H1 (cell line): ENCODE measurements at regions not wholly inside any gene's neighbourhood (a gene's known extent, or its start where the extent isn't known, plus 50 kb on each side); places are given as distances from the start of the nearest gene placed in this dataset.

Experiments used
- CBX8 ChIP-seq: fragments of 300-800, 300-1000 bp; sonication (generic); IDR thresholded peaks from 2 replicates; pipeline ENCODE4 v1.7.1; 2016; ENCODE audit warnings: low read depth, low read length, borderline replicate concordance
- JUND ChIP-seq: IDR thresholded peaks from 2 replicates; pipeline ENCODE4 v1.6.1; 2011; ENCODE audit warnings: mild to moderate bottlenecking, improper control_type of control experiment, low read length
- RNF2 ChIP-seq: fragments of 200-900, 300-1000 bp; sonication (generic); IDR thresholded peaks from 2 replicates; pipeline ENCODE4 v1.7.1; 2016; ENCODE audit warnings: borderline replicate concordance, low read depth, mild to moderate bottlenecking, antibody characterized with exemption, low read length; ENCODE audit not compliant: poor library complexity, severe bottlenecking; ENCODE audit errors: missing control alignments

- TF ChIP-seq JUND (no peak), CBX8 (no peak), RNF2 (no peak)
Measured at GRCh38 chr20:19887556-19888268, 129.4 kb upstream of the NAA20 start (continued).
